ENCODE measurements at regions not wholly inside any gene's neighbourhood (a gene's known extent, or its start where the extent isn't known, plus 50 kb on each side); places are given as distances from the start of the nearest gene placed in this dataset.
"Not testable (repeated sequence)": the region's sequence is repeated elsewhere in the genome, so short reads cannot be mapped to it uniquely, and the experiment has no call there.

GRCh38 chr13:110989331-110989730 is 74.5 kb upstream of the ANKRD10 start:
- no peak overlapping the region for H3K4me3 ChIP-seq (ENCODE audit: low read depth, low read length)
- TF ChIP-seq, protein P1, sequence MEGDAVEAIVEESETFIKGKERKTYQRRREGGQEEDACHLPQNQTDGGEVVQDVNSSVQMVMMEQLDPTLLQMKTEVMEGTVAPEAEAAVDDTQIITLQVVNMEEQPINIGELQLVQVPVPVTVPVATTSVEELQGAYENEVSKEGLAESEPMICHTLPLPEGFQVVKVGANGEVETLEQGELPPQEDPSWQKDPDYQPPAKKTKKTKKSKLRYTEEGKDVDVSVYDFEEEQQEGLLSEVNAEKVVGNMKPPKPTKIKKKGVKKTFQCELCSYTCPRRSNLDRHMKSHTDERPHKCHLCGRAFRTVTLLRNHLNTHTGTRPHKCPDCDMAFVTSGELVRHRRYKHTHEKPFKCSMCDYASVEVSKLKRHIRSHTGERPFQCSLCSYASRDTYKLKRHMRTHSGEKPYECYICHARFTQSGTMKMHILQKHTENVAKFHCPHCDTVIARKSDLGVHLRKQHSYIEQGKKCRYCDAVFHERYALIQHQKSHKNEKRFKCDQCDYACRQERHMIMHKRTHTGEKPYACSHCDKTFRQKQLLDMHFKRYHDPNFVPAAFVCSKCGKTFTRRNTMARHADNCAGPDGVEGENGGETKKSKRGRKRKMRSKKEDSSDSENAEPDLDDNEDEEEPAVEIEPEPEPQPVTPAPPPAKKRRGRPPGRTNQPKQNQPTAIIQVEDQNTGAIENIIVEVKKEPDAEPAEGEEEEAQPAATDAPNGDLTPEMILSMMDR (conservative IDR thresholded peaks at IDR 0.05; ENCODE audit: low read depth, low read length) = no peak
- DNase-seq (ENCODE audit: low read depth) = no peak

GRCh38 chr13:110985541-110985940 is 70.7 kb upstream of the ANKRD10 start:
- TF ChIP-seq, protein P1 (conservative IDR thresholded peaks at IDR 0.05; ENCODE audit: low read depth, low read length) = no peak
- no peak for DNase-seq (ENCODE audit: low read depth)
- no peak overlapping the region for H3K4me3 ChIP-seq (ENCODE audit: low read depth, low read length)

DNA sequence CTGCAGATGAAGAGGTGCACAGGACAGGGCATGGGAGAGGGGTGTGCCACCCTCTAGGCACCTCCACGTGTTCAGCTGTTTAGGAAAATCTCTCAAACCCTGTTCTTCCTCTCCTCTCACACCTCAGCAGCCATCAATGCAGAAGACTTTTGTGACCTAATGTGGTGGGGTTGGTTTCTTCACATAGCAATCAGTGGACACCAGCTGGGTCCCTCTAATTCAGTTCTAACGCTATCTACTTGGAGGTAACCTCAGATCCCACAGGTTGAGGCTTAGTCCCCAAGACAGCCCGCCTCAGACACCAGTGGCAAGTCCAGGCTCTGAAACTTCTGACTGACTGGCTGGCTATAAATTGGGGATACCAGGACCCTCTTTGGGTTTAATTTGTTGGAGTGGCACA is 69.9 kb upstream of the ANKRD10 start:
- DNase-seq (ENCODE audit: low read depth) = no peak

DNA sequence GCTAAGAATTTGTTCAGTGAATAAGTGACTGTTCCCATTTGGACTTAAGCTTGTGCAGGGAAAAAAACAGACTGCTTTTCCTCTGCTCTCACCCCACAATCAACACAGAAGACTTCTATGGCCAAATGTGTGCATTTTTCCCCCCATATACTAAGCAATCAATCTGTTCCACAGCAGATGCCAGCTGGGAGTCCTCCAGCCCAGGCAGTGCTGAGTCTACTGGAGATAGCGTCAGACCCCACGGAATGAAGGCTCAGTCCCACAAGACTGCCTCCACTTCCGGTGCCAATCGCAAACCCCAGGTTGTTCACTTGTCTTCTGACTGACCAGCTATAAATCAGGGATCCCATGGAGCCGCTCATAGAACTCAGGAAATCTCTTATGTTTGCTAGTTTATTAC is 69.5 kb upstream of the ANKRD10 start:
- TF ChIP-seq, protein P1 (conservative IDR thresholded peaks at IDR 0.05; ENCODE audit: low read depth, low read length) = no peak
- no peak overlapping the region for H3K4me3 ChIP-seq (ENCODE audit: low read depth, low read length)
- DNase-seq (ENCODE audit: low read depth) = no peak

More for the DNA sequence above, 69.9 kb upstream of the ANKRD10 start:
- H3K4me3 ChIP-seq (ENCODE audit: low read depth, low read length) = no peak overlapping the region
- TF ChIP-seq, protein P1 (conservative IDR thresholded peaks at IDR 0.05; ENCODE audit: low read depth, low read length) = no peak

- TF ChIP-seq, protein P1 (conservative IDR thresholded peaks at IDR 0.05; ENCODE audit: low read depth, low read length) = no peak
- no peak for DNase-seq (ENCODE audit: low read depth)
- H3K4me3 ChIP-seq (ENCODE audit: low read depth, low read length) = no peak overlapping the region
These were observed 68.4 kb upstream of the ANKRD10 start for GRCh38 chr13:110983241-110983640.

DNA sequence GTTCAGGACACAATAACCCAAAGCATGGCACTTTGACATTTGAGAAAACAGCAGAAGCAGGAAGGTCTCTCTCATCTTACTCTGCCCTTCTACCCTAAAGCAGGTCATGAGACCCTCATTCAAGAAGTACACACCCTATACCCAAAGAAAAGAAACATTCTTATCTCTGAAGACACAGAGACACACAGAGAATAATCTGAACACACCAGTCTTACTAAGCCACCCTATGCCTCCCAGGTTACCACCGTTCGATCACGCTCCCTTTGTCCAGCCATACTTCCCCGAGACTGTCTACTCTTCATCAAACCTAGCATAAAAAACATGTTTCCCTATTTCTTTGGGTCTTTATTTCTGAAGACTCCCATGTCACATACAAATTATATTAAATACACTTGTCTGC is 66.5 kb upstream of the ANKRD10 start:
- no peak for DNase-seq (ENCODE audit: low read depth)
- TF ChIP-seq, protein P1 (conservative IDR thresholded peaks at IDR 0.05; ENCODE audit: low read depth, low read length) = no peak
- H3K4me3 ChIP-seq (ENCODE audit: low read depth, low read length) = no peak overlapping the region

DNA sequence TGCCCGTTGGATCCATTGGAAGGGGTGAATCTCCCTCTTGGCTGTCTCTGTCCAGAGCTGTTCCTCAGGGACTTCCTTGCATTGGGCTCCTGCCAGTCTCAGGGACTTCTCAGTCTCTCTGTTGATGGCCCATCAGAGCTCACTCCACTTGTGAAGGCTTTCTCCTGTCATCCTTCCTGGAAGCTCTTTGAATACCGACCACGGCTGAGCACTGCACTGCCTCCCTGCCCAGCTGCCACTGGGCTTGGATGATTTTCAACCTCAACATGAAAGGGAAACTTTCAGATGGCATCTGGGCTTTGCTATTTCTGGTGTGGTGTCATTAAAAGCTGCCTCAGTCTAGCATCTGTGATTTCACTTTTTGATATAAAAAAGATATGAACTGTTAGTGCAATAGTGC is 66.1 kb upstream of the ANKRD10 start:
- no peak for DNase-seq (ENCODE audit: low read depth)
- H3K4me3 ChIP-seq (ENCODE audit: low read depth, low read length) = no peak overlapping the region
- TF ChIP-seq, protein P1 (conservative IDR thresholded peaks at IDR 0.05; ENCODE audit: low read depth, low read length) = no peak

DNA sequence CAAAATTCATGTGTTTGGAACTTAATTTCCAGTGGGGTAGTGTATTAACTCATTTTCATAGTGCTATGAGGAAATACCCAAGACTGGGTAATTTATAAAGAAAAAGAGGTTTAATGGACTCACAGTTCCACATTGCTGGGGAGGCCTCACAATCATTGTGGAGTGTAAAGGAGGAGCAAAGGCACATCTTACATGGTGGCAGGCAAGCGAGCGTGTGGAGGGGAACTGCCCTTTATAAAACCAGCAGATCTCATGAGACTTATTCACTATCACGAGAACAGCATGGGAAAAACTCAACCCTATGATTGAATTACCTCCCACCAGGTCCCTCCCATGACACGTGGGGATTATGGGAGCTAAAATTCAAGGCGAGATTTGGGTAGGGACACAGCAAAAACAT is 64.3 kb upstream of the ANKRD10 start:
- DNase-seq (ENCODE audit: low read depth) = not testable (repeated sequence)

More for the DNA sequence above, 64.3 kb upstream of the ANKRD10 start:
- H3K4me3 ChIP-seq (ENCODE audit: low read depth, low read length) = not testable (repeated sequence)

Data from epithelial cell of proximal tubule (primary cell).